Stimulated activated CD4-positive, alpha-beta T cell treated with anti-CD3 and anti-CD28 coated beads, TNF-alpha, amount 100 ng/mL, for 1 hour (primary cell): ENCODE measurements at regions not wholly inside any gene's neighbourhood (a gene's known extent, or its start where the extent isn't known, plus 50 kb on each side); places are given as distances from the start of the nearest gene placed in this dataset.

Experiments used
- DNase-seq, 3 donors: peaks; one replicate each; pipeline ENCODE4 v3.0.0-alpha.2; 2020; ENCODE audit warnings: low read depth in 3 of 3, low spot score in 1 of 3

DNA sequence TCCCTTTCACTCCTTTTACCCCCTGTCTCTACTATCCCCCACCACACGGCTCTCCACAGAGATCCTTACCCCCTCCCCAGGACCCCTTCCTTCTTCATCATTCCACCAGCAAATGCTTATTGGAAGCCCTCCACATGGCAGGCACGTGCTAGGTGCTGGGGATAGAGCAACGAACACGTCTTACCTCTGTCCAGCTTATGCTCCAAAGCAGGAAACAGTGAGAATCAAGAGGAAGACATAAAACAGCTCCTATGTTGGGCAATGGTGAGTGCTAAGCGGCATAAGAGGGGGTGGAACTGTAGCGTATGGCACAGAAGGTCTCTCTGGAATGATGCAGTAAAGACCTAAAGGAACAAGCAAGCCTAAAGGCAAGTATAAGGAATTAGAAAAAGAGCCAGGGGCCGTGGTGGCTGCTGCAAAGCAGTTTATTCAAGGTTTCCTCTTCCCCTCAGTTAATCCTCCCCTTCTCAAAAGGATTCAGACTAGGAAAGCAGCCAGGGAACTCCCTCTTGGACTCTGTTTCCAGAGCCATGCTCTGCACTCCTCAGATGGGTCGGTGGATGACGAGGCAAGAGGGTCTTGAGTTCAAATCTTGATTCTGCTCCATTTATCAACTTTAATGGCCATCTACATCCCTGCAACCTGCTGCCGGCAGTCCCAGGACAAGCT lies 289.4 kb downstream of the FOXO1 start:
- DNase-seq: no peak

- DNase-seq: no peak
Measured at GRCh38 chr13:40377783-40378182, 288.7 kb downstream of the FOXO1 start.

DNA sequence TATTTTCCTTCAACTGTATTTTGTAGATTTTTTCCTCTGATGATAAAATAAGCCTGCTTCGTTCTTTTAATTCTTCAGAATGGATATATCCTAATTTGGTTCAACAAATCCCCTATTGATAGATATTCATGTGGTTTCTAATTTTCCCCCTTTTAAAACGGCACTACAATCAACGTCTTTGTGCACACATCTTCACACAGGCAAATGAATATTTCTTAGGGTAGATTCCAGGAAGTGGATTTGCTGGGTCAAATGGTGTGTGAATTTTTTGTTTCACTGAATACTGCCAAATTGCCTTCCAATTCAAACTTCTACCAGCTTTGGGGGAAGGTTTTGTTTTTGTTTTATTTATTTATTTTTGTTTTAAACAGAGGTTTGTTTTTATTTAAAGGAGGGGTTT lies 287.2 kb downstream of the FOXO1 start:
- DNase-seq: no peak

GRCh38 chr13:40379794-40380578 lies 286.5 kb downstream of the FOXO1 start:
- no peak for DNase-seq

GRCh38 chr13:40381935-40382764 lies 284.3 kb downstream of the FOXO1 start:
- DNase-seq: no peak

DNA sequence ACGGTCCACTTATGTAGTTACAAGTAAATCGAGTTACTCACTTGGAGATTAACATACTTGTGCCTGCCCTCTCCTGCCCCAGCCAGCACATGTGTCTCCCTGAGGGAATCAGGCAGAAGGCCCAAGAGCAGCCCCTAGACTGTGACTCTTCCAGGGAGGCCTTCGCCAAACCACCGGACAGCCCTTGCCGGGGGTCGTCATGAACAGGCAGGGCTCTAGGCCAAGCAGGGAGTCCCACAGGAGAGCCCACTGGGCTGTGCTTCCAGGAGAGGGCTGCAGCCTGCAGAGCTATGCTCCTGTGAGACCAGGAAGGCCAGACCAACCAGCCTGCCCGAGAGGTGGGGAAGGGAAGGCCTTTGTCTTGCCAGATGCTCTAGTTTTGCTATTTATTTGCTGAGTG lies 283.3 kb downstream of the FOXO1 start:
- DNase-seq: no peak

DNA sequence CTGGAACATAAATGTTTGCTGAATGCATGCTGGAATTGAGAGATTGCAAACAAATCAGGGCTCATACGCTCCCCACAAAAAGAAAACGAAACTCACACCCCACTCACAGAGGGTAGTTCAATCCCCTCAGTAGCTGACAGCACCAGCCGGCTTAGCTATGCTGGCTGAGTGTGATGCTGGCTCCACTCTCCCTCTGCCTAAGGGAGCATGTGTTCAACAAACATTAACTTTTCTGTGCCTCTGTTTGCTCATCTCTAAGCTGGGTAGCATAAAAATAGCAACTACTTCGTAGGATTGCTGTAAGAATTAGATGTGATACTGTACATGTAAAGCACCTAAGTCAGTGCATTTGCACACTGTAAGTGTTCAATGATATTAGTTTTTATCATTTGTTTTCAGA lies 282.6 kb downstream of the FOXO1 start:
- no peak for DNase-seq

GRCh38 chr13:40384976-40385857 lies 281.2 kb downstream of the FOXO1 start:
- DNase-seq: no peak

- DNase-seq: no peak
Measured at GRCh38 chr13:40385858-40386180, 280.6 kb downstream of the FOXO1 start.

DNA sequence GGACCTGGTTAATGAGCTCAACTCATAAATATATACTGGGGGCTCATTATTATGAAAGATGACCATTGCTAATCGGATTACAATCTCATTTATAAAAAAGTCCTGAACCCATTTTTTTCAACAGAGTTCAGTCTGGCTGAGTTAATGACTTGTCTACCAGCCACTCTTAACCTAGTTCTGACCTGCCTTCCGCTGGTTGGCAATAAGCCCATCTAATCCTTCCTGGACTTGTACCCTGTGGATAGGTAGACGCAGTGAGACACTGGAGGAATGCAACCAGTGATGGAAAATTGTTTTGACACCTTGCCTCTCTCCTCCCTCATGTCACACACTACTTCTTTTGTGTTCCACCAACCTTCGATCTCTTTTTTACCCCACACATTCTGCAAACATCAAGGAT lies 279.9 kb downstream of the FOXO1 start:
- DNase-seq: no peak

DNA sequence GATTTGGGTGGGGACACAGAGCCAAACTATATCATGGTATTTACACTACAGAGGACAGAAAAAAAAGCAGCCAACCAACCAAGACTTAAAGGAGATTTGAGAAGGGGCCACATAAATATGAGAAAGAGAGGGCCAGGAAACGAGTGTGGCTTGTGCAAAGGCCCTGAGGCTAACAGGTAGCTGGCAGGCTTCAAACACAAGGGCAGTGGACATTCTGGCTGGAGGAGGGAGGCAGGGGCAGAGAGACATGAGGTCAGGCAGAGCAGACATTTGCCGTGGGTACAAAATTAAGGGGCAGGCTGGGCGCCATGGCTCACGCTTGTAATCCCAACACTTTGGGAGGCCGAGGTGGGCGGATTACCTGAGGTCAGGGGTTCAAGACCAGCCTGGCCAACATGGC lies 278.7 kb downstream of the FOXO1 start:
- DNase-seq: no peak

- DNase-seq: peak; percentile 46 to 75 (median 62)
Measured at GRCh38 chr13:40388617-40389016, 277.8 kb downstream of the FOXO1 start.

GRCh38 chr13:40389081-40389641 lies 277.3 kb downstream of the FOXO1 start:
- DNase-seq: peak in 1 of 3 donors; percentile 8

- no peak for DNase-seq
Measured at GRCh38 chr13:40390401-40390916, 276.0 kb downstream of the FOXO1 start.

DNA sequence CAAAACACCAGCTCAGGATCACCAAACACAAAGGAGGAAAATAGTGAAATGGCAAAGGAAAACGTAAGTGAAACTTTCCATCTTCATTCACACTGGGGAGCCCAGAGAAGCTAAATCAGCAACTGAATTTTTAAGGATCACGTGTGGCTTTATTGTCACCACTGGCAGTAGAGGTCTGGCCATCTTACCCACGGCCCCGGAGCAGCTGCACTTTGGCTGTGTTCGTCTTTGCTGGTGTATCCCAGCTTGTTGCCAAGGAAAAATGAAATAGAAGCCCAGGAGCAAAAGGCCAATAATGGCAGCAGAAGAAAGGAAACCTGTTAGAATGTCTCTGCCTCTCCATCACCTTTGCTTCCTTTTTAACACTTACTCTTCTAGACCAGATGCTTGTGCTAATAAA lies 274.7 kb downstream of the FOXO1 start:
- DNase-seq: no peak

DNA sequence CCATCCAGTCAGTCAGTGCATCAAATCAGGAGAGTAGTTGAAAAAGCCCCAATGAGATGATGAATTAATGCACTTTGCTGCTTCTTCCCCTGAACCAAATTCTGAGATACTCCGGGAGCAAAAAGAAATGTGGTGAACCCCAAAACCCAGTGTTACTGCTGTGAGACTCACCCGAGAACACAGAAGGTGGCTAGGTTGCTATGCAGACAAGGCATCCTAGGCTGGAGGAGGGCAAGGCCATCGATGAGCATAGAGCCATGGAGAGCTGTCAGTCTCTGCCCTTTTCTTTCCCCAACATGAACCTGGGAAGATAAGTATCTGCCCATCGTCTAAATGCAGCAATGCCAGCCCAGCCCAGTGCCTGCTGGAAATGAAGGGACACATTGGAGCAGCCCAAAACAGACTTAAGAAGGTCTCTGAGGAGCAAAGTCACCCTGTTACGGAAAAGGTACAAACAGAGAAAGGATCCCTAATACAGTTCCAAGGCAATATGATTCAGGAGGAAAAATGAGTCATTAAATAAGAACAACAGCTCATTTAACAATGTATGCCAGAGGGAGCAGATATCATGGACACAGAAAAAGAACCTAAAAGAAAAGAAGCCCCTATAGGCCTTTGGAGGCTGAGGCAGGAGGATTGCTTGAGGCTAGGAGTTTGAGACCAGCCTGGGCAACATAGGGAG lies 272.0 kb downstream of the FOXO1 start:
- DNase-seq: no peak

DNA sequence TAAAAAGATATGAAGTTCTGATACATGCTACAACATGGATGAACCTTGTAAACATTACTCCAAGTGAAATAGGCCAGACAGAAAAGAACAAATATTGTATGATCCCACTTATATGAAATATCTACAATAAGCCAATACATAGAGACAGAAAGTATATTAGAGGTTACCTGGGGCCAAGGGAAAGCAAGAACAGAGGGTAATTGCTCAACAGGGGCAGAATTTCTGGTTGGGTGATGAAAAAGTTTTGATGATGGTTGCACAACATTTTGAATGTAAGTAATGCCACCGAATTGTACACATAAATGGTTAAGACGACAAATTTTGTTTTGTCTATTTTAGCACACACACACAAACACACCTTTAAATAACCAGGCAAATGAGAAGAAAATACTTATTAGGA lies 268.4 kb downstream of the FOXO1 start:
- DNase-seq: no peak

- no peak for DNase-seq
Measured at GRCh38 chr13:40399756-40400155, 266.7 kb downstream of the FOXO1 start.

- DNase-seq: no peak
Measured at GRCh38 chr13:40401911-40402776, 264.3 kb downstream of the FOXO1 start.
